OCI-LY7 (cell line): ENCODE measurements at regions not wholly inside any gene's neighbourhood (a gene's known extent, or its start where the extent isn't known, plus 50 kb on each side); places are given as distances from the start of the nearest gene placed in this dataset.

Experiments used
- BruUV-seq: library from RNA; stranded (reverse); fragments of 400-500 nt; replicated peaks from 2 replicates; lab custom pipeline; 2021; lab: Mats Ljungman, UMichigan
- CTCF ChIA-PET: fragments of 300-600 bp; sonication (Branson Sonifier 250); formaldehyde crosslinking; loops from one replicate; lab custom pipeline; 2022; ENCODE audit warnings: antibody characterized with exemption; ENCODE audit not compliant: unreplicated experiment; lab: Charles Lee
- POLR2A ChIA-PET: fragments of 300-600 bp; sonication (Branson Sonifier 250); formaldehyde crosslinking; loops from one replicate; lab custom pipeline; 2022; ENCODE audit warnings: antibody characterized with exemption; lab: Charles Lee
- DNase-seq: peaks from one replicate; pipeline ENCODE4 v3.0.0-alpha.2; 2015; ENCODE audit warnings: low spot score
- H2AFZ ChIP-seq: fragments of 200-600 bp; sonication (generic), shearing (Covaris generic); 2 replicates; pipeline ENCODE4 v1.6.1; 2014; ENCODE audit warnings: mild to moderate bottlenecking, antibody characterized with exemption, low read length, moderate library complexity
- H3K27ac ChIP-seq: fragments of 200-600 bp; sonication (generic); 2 replicates; pipeline ENCODE4 v1.5.1; 2014; ENCODE audit warnings: mixed run types, low read depth, mild to moderate bottlenecking, moderate library complexity, low read length, inconsistent platforms; ENCODE audit not compliant: poor library complexity, severe bottlenecking
- H3K36me3 ChIP-seq: fragments of 200-600 bp; sonication (generic); 2 replicates; pipeline ENCODE4 v1.6.1; 2014; ENCODE audit warnings: mild to moderate bottlenecking, antibody characterized with exemption, low read length, moderate library complexity, mixed read lengths; ENCODE audit not compliant: insufficient read depth
- H3K4me1 ChIP-seq: fragments of 200-600 bp; sonication (generic); 2 replicates; pipeline ENCODE4 v1.5.1; 2014; ENCODE audit warnings: mild to moderate bottlenecking, low read length; ENCODE audit not compliant: insufficient read depth, poor library complexity, severe bottlenecking
- H3K4me2 ChIP-seq: fragments of 200-600 bp; sonication (generic); 2 replicates; pipeline ENCODE4 v1.6.1; 2014; ENCODE audit warnings: mild to moderate bottlenecking, low read length
- H3K4me3 ChIP-seq: fragments of 200-600 bp; sonication (generic); 2 replicates; pipeline ENCODE4 v1.5.1; 2014; ENCODE audit warnings: mild to moderate bottlenecking, low read depth, low read length; ENCODE audit not compliant: poor library complexity, severe bottlenecking
- H3K79me2 ChIP-seq: fragments of 200-600 bp; sonication (generic); 2 replicates; pipeline ENCODE4 v1.6.1; 2016; ENCODE audit warnings: low read depth, mild to moderate bottlenecking, low read length, moderate library complexity, mixed read lengths; ENCODE audit not compliant: insufficient read depth
- H3K9me2 ChIP-seq: fragments of 200-600 bp; sonication (generic); 2 replicates; pipeline ENCODE4 v1.6.1; 2016; ENCODE audit warnings: mild to moderate bottlenecking, low read length, mixed read lengths; ENCODE audit not compliant: insufficient read depth
- H3K9me3 ChIP-seq: fragments of 200-600 bp; sonication (generic); 2 replicates; pipeline ENCODE4 v1.6.1; 2014; ENCODE audit warnings: mild to moderate bottlenecking, mixed run types, low read length, mixed read lengths
- H4K20me1 ChIP-seq: fragments of 200-600 bp; sonication (generic); 2 replicates; pipeline ENCODE4 v1.6.1; 2014; ENCODE audit warnings: mild to moderate bottlenecking, antibody characterized with exemption, low read length, moderate library complexity, mixed read lengths; ENCODE audit not compliant: insufficient read depth
- EZH2phosphoT487 ChIP-seq: fragments of 200-600 bp; sonication (generic); IDR thresholded peaks from 2 replicates; pipeline ENCODE4 v1.6.1; 2018; ENCODE audit warnings: low read depth, borderline replicate concordance, mild to moderate bottlenecking, mixed run types, antibody characterized with exemption, low read length, moderate library complexity, mixed read lengths
- intact Hi-C: fragments of 100-400 bp; cut with micrococcal nuclease; formaldehyde crosslinking; loops from one replicate; pipeline ENCODE4 v1.10.0; 2022; ENCODE audit not compliant: unreplicated experiment
- TF ChIP-seq, protein P1 (sequence below): fragments of 200-600 bp; sonication (generic); conservative IDR thresholded peaks from 2 replicates; pipeline ENCODE4 v1.5.1; 2014; ENCODE audit warnings: mild to moderate bottlenecking, antibody characterized with exemption, low read length, moderate library complexity, mixed read lengths

DNA sequence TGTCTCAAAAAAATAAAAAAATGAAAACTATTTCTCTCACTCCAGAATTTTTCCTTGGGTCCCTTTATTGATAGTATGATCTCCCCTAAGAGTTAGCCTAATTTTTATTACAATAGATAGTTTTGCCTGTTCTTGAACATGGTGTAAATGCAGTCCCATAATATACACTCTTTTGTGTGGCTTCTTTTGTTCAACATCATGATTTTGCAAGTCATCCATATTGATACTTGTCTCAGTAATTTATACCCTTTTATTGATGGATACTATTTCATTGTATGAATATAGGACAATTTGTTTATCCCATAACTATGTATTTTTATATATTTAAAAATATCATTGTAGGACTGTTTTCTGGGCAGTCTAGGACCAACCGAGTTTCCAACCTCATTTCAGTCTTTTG is 207.0 kb downstream of the UTP18 start:
- Histone ChIP-seq H3K9me3 (no peaks in the 10 kb centered on the region), H3K27ac (no peak overlapping the region), H3K4me2 (no peak overlapping the region), H3K4me3 (no peak overlapping the region), H3K79me2 (no peaks in the 10 kb centered on the region), H3K4me1 (no peaks in the 10 kb centered on the region), H3K9me2 (no peaks in the 10 kb centered on the region), H2AFZ (no peak overlapping the region), H4K20me1 (no peaks in the 10 kb centered on the region), H3K36me3 (no peaks in the 10 kb centered on the region)
- intact Hi-C loops, result no loop called here
- ChIA-PET POLR2A (no interaction called here), CTCF (no interaction called here)
- BruUV-seq, result no TSS peak
- no peak for TF ChIP-seq EZH2phosphoT487
- TF ChIP-seq, protein P1, sequence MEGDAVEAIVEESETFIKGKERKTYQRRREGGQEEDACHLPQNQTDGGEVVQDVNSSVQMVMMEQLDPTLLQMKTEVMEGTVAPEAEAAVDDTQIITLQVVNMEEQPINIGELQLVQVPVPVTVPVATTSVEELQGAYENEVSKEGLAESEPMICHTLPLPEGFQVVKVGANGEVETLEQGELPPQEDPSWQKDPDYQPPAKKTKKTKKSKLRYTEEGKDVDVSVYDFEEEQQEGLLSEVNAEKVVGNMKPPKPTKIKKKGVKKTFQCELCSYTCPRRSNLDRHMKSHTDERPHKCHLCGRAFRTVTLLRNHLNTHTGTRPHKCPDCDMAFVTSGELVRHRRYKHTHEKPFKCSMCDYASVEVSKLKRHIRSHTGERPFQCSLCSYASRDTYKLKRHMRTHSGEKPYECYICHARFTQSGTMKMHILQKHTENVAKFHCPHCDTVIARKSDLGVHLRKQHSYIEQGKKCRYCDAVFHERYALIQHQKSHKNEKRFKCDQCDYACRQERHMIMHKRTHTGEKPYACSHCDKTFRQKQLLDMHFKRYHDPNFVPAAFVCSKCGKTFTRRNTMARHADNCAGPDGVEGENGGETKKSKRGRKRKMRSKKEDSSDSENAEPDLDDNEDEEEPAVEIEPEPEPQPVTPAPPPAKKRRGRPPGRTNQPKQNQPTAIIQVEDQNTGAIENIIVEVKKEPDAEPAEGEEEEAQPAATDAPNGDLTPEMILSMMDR, result no peak
- DNase-seq, result no peak

DNA sequence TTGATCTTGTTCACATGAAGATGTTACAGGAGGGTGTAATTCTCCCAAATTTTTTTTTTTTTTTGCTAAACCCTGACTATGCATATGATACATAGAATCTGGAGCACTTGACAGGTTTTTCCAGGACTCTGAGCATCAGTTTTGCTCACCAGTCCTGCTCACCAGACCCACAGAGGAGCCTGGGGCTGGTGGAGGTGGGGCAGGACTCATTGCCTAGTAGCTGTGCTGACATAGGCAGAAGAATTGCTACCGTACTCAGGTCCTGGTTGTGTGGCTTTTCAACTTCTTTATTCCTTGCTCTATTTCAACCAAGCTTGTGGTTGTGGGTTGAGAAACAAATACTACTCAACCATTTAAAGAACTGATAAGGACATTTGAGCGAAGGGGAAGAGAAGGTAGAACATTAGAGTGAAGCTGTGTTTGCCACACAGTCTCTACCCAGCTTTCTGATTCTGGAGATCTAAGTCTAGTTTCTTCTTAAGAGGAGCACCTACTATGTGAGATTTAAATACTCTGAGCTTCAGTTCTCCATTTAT is 212.4 kb downstream of the UTP18 start:
- CTCF ChIA-PET, result no interaction called here
- Histone ChIP-seq H3K27ac (no peak overlapping the region), H4K20me1 (no peaks in the 10 kb centered on the region), H2AFZ (no peak overlapping the region), H3K4me3 (no peak overlapping the region), H3K9me3 (no peaks in the 10 kb centered on the region), H3K4me1 (no peaks in the 10 kb centered on the region), H3K36me3 (no peaks in the 10 kb centered on the region), H3K4me2 (no peak overlapping the region), H3K9me2 (no peaks in the 10 kb centered on the region), H3K79me2 (no peaks in the 10 kb centered on the region)
- intact Hi-C loops, result no loop called here
- TF ChIP-seq, protein P1, result no peak
- TF ChIP-seq EZH2phosphoT487, result no peak
- no TSS peak for BruUV-seq
- POLR2A ChIA-PET, result interaction anchor here (0.6 kb wide), 1 partner anchor 19 kb away, joined by 5 read pairs; no protein-coding TSS in a partner anchor
- no peak for DNase-seq

DNA sequence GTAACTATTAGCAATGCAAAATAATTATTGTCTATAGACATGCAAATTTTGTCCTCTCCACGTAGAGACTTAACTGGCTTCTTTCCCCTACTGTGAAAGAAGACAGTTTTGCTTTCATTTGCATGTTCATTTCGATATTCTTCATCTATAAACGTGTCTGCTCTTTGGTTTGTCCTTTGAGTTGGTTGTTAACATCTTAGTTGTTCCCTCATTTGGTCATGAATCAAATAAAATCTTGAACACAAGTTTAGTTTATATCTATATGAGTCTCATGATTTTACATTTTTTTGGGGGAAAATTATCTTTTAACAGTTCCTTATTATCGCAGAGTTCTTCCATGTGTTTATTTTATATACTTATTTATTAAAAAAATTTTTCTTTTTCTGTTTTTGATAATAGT is 214.4 kb downstream of the UTP18 start:
- POLR2A ChIA-PET, result interaction anchor here (0.7 kb wide), 1 partner anchor 9 kb away, joined by 3 read pairs; no protein-coding TSS in a partner anchor
- Histone ChIP-seq H4K20me1 (no peaks in the 10 kb centered on the region), H3K79me2 (no peaks in the 10 kb centered on the region), H3K36me3 (no peaks in the 10 kb centered on the region), H3K4me2 (no peak overlapping the region), H3K4me3 (no peak overlapping the region), H2AFZ (no peak overlapping the region), H3K27ac (no peak overlapping the region), H3K4me1 (no peaks in the 10 kb centered on the region), H3K9me2 (no peaks in the 10 kb centered on the region), H3K9me3 (no peaks in the 10 kb centered on the region)
- no peak for DNase-seq
- no TSS peak for BruUV-seq
- CTCF ChIA-PET, result no interaction called here
- intact Hi-C loops, result no loop called here
- TF ChIP-seq EZH2phosphoT487, result no peak
- TF ChIP-seq, protein P1, result no peak
